Raji (cell line): ENCODE measurements at regions not wholly inside any gene's neighbourhood (a gene's known extent, or its start where the extent isn't known, plus 50 kb on each side); places are given as distances from the start of the nearest gene placed in this dataset.

Experiments used
- POLR2A ChIP-seq: IDR thresholded peaks from 2 replicates; pipeline ENCODE4 v1.6.1; 2011; ENCODE audit warnings: low read depth, low read length, control low read depth; ENCODE audit not compliant: insufficient read depth

DNA sequence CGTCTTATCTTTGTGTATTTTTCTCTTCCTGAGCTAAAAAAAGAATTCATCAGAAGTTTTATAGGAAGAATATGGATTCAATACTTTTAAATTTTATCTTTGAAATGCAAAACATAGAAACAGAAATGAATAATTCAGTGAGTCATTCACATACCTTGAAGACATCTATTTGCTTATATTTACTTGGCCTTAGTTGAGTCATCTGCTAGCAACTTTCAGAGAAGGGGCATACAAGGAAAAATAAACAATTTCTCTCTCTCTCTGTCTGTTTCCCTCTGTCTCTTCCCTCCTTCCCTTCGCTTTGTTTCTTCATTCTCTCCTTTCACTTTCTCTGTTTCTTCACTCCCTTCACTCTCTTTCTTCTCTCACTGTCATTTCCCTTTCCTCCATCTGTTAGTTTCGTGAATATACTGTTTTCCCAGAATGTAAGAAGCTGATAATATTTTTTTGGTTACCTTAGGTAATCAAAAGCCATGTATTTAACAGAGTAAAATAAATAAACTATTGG, 477.2 kb downstream of the BRINP3 start:
- no peak for TF ChIP-seq POLR2A

GRCh38 chr1:190001187-190001586, 476.5 kb downstream of the BRINP3 start:
- no peak for TF ChIP-seq POLR2A

DNA sequence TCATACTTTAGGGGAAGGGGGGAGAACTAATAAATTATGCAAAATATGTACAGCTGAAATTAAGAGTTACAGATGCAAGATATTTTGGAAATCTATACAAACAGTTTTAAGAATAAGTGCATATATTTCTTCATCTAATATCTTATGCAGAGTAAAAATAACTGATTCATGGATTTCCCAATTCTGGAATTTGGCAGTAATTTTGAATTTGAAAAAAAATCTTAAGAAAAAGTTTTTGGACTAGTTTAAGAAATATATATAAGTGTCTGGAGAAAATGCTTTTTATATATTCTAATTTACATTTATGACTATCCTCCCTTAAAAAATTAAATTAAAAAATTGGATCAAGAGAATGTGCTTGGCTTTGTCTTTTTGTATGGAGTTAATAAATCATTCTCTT, 474.3 kb downstream of the BRINP3 start:
- TF ChIP-seq POLR2A: no peak

DNA sequence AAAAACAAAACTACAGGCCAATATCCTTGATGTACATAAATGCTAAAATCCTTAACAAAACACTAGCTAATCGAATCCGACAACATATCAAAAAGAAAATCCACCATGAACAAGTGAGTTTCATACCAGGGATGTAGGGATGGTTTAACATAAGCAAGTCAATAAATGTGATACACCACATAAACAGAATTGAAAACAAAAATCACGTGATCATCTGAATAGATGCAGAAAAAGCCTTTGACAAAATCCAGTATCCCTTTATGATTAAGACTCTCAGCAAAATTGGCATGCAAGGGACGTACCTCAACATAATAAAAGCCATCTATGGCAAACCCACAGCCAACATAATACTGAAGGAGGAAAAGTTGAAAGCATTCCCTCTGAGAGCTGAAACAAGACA, 466.1 kb downstream of the BRINP3 start:
- no peak for TF ChIP-seq POLR2A

- TF ChIP-seq POLR2A: no peak
Measured at GRCh38 chr1:190019717-190020116, 457.9 kb downstream of the BRINP3 start.

- TF ChIP-seq POLR2A: no peak
Measured at GRCh38 chr1:190022709-190023108, 455.0 kb downstream of the BRINP3 start.

GRCh38 chr1:190029441-190029840, 448.2 kb downstream of the BRINP3 start:
- no peak for TF ChIP-seq POLR2A

DNA sequence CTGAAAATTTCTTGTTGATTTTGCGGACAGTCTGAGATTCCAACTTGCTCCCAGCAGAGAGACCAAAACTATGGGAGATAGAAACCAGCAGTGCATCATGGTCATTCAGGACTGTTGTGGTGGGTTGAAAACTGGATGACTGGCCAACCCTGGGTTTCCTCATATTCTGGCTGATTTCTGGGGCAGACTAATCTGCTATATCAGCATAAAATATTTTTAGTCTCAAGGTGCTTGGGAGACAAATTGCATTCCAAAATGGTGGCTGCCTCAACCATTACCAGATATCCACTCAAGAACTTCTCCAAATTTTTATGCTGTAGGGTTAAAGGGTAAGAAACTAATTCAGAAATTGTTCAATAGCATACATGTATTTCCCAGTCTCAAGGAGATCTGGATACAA, 434.0 kb downstream of the BRINP3 start:
- no peak for TF ChIP-seq POLR2A

GRCh38 chr1:190046231-190046630, 431.4 kb downstream of the BRINP3 start:
- no peak for TF ChIP-seq POLR2A
